ENCODE measurements at regions not wholly inside any gene's neighbourhood (a gene's known extent, or its start where the extent isn't known, plus 50 kb on each side); places are given as distances from the start of the nearest gene placed in this dataset.

GRCh38 chr2:16900405-16901025 is 234.9 kb upstream of the CYRIA start:
- no peaks in the 10 kb centered on the region for H3K36me3 Mint-ChIP-seq
- H3K27ac Mint-ChIP-seq: no peak overlapping the region

GRCh38 chr2:16899958-16900357 is 234.3 kb upstream of the CYRIA start:
- H3K9me3 Mint-ChIP-seq: peaks cover 8% of the 10 kb centered on the region
- H3K36me3 Mint-ChIP-seq: no peaks in the 10 kb centered on the region
- no peaks in the 10 kb centered on the region for H3K27me3 Mint-ChIP-seq (ENCODE audit: low read depth)
- no peak overlapping the region for H3K27ac Mint-ChIP-seq
- H3K4me1 Mint-ChIP-seq: no peaks in the 10 kb centered on the region
- no peak for DNase-seq (ENCODE audit: low spot score in 2 of 2, unreplicated experiment in 2 of 2)
- H3K4me3 Mint-ChIP-seq: no peak overlapping the region
- TF ChIP-seq, protein P1, sequence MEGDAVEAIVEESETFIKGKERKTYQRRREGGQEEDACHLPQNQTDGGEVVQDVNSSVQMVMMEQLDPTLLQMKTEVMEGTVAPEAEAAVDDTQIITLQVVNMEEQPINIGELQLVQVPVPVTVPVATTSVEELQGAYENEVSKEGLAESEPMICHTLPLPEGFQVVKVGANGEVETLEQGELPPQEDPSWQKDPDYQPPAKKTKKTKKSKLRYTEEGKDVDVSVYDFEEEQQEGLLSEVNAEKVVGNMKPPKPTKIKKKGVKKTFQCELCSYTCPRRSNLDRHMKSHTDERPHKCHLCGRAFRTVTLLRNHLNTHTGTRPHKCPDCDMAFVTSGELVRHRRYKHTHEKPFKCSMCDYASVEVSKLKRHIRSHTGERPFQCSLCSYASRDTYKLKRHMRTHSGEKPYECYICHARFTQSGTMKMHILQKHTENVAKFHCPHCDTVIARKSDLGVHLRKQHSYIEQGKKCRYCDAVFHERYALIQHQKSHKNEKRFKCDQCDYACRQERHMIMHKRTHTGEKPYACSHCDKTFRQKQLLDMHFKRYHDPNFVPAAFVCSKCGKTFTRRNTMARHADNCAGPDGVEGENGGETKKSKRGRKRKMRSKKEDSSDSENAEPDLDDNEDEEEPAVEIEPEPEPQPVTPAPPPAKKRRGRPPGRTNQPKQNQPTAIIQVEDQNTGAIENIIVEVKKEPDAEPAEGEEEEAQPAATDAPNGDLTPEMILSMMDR (IDR thresholded peaks at IDR 0.05; ENCODE audit: unreplicated experiment): no peak

More at GRCh38 chr2:16900405-16901025, 234.9 kb upstream of the CYRIA start:
- no peaks in the 10 kb centered on the region for H3K27me3 Mint-ChIP-seq (ENCODE audit: low read depth)
- no peak for DNase-seq (ENCODE audit: low spot score in 2 of 2, unreplicated experiment in 2 of 2)
- H3K4me3 Mint-ChIP-seq: no peak overlapping the region
- TF ChIP-seq, protein P1 (IDR thresholded peaks at IDR 0.05; ENCODE audit: unreplicated experiment): no peak
- H3K4me1 Mint-ChIP-seq: no peaks in the 10 kb centered on the region
- H3K9me3 Mint-ChIP-seq: peaks cover 8% of the 10 kb centered on the region

- no peak overlapping the region for H3K4me3 Mint-ChIP-seq
Observed at GRCh38 chr2:16890081-16890480, 224.4 kb upstream of the CYRIA start.

DNA sequence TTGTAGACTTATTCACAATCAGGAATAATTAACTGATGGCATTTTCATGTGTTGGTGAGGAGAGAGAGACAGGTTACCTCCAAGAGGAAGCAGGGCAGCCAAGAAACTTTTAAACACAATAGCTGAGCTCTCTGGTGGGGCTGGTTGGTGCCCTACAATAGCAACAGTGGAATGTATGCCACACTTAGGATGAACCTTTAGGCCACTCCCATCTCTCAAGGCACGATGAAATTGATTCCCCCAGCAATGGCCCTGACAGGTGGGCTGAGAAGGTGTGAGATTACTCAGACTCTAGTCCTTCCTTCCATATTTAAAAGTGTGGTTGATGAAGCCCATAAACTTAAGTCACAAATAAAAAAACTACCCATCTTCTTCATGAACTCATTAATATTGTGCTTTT is 219.4 kb upstream of the CYRIA start:
- H3K36me3 Mint-ChIP-seq: no peaks in the 10 kb centered on the region
- no peak for DNase-seq (ENCODE audit: low spot score in 2 of 2, unreplicated experiment in 2 of 2)
- no peaks in the 10 kb centered on the region for H3K9me3 Mint-ChIP-seq
- peaks cover 9% of the 10 kb centered on the region for H3K4me1 Mint-ChIP-seq
- no peak overlapping the region for H3K4me3 Mint-ChIP-seq
- no peak overlapping the region for H3K27ac Mint-ChIP-seq
- H3K27me3 Mint-ChIP-seq (ENCODE audit: low read depth): no peaks in the 10 kb centered on the region
- TF ChIP-seq, protein P1 (IDR thresholded peaks at IDR 0.05; ENCODE audit: unreplicated experiment): no peak

More at GRCh38 chr2:16890081-16890480, 224.4 kb upstream of the CYRIA start:
- H3K27me3 Mint-ChIP-seq (ENCODE audit: low read depth): no peaks in the 10 kb centered on the region
- TF ChIP-seq, protein P1 (IDR thresholded peaks at IDR 0.05; ENCODE audit: unreplicated experiment): no peak
- H3K36me3 Mint-ChIP-seq: no peaks in the 10 kb centered on the region
- H3K4me1 Mint-ChIP-seq: no peaks in the 10 kb centered on the region
- no peak for DNase-seq (ENCODE audit: low spot score in 2 of 2, unreplicated experiment in 2 of 2)
- no peaks in the 10 kb centered on the region for H3K9me3 Mint-ChIP-seq
- no peak overlapping the region for H3K27ac Mint-ChIP-seq

DNA sequence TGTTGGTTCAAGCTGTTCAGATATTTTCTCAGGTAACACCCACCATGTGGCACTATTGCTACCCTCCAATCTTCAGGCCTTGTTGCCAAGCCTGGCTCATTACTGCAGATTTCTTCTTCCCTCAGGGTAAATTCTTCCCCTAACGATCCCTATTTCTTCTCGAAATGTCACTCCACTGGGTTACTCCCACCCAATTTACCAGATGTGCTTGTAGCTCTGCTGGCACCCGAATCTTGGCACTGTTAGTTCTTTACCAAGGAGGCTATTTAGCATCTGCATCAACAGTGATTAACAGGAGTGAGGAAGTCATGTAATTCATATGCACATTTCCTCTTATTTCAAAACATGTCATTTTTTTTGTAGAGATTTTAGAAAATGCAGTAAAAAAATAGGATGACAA is 217.1 kb upstream of the CYRIA start:
- H3K27ac Mint-ChIP-seq: no peak overlapping the region
- H3K27me3 Mint-ChIP-seq (ENCODE audit: low read depth): no peaks in the 10 kb centered on the region
- H3K4me1 Mint-ChIP-seq: peaks cover 9% of the 10 kb centered on the region
- no peaks in the 10 kb centered on the region for H3K9me3 Mint-ChIP-seq
- DNase-seq (ENCODE audit: low spot score in 2 of 2, unreplicated experiment in 2 of 2): no peak
- H3K36me3 Mint-ChIP-seq: no peaks in the 10 kb centered on the region
- TF ChIP-seq, protein P1 (IDR thresholded peaks at IDR 0.05; ENCODE audit: unreplicated experiment): no peak
- H3K4me3 Mint-ChIP-seq: no peak overlapping the region

DNA sequence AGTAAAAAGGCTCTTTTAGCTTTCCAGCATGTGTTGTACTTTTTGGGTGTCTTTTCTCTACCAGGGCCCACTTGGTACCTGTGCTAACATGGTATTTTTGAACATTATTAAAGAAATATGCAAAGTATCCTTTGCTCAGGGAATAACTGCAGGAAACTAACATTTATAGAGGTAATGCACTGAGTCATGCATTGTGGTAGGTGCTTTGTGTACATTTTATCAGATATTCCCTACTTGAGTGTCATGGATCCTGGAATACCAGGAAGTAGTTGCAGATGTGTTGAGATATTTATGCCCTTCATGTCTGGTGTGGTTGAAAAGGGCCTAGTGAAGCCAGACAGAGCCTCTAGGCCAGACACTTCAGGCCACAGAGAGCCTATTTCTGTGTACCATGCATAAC is 215.5 kb upstream of the CYRIA start:
- TF ChIP-seq, protein P1 (IDR thresholded peaks at IDR 0.05; ENCODE audit: unreplicated experiment): no peak
- Mint-ChIP-seq H3K36me3 (no peaks in the 10 kb centered on the region), H3K4me1 (peaks cover 9% of the 10 kb centered on the region), H3K4me3 (no peak overlapping the region), H3K27ac (no peak overlapping the region), H3K27me3 (ENCODE audit: low read depth) (no peaks in the 10 kb centered on the region), H3K9me3 (no peaks in the 10 kb centered on the region)
- no peak for DNase-seq (ENCODE audit: low spot score in 2 of 2, unreplicated experiment in 2 of 2)
